ENCODE measurements at regions not wholly inside any gene's neighbourhood (a gene's known extent, or its start where the extent isn't known, plus 50 kb on each side); places are given as distances from the start of the nearest gene placed in this dataset.
"Not testable (repeated sequence)": the region's sequence is repeated elsewhere in the genome, so short reads cannot be mapped to it uniquely, and the experiment has no call there.

DNA sequence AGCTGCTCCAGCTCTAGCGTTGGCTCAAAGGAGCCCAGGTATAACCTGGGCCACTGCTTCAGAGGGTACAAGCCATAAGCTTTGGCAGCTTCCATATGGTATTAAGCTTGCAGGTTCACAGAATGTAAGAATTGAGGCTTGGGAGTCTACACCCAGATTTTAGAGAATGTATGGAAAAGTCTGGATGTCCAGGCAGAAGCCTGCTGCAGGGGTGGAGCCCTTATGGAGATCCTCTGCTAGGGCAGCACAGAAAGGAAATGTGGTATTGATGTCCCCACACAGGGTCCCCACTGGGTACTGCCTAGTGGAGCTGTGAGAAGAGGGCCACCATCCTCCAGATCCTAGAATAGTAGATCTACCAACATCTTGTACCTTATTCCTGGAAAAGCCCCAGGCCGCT, 626.9 kb downstream of the MAT2B start:
- ATAC-seq (no peak), DNase-seq (no peak)
- H3K36me3 ChIP-seq: no peaks in the 10 kb centered on the region
- H3K4me1 ChIP-seq: no peaks in the 10 kb centered on the region
- TF ChIP-seq, protein P1, sequence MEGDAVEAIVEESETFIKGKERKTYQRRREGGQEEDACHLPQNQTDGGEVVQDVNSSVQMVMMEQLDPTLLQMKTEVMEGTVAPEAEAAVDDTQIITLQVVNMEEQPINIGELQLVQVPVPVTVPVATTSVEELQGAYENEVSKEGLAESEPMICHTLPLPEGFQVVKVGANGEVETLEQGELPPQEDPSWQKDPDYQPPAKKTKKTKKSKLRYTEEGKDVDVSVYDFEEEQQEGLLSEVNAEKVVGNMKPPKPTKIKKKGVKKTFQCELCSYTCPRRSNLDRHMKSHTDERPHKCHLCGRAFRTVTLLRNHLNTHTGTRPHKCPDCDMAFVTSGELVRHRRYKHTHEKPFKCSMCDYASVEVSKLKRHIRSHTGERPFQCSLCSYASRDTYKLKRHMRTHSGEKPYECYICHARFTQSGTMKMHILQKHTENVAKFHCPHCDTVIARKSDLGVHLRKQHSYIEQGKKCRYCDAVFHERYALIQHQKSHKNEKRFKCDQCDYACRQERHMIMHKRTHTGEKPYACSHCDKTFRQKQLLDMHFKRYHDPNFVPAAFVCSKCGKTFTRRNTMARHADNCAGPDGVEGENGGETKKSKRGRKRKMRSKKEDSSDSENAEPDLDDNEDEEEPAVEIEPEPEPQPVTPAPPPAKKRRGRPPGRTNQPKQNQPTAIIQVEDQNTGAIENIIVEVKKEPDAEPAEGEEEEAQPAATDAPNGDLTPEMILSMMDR (IDR thresholded peaks at IDR 0.05): no peak
- no peaks in the 10 kb centered on the region for H3K27me3 ChIP-seq
- H3K27ac ChIP-seq: no peak overlapping the region
- no peak overlapping the region for H3K4me3 ChIP-seq
- intact Hi-C loops (cut with DNase I): no loop called here
- no peaks in the 10 kb centered on the region for H3K9me3 ChIP-seq

DNA sequence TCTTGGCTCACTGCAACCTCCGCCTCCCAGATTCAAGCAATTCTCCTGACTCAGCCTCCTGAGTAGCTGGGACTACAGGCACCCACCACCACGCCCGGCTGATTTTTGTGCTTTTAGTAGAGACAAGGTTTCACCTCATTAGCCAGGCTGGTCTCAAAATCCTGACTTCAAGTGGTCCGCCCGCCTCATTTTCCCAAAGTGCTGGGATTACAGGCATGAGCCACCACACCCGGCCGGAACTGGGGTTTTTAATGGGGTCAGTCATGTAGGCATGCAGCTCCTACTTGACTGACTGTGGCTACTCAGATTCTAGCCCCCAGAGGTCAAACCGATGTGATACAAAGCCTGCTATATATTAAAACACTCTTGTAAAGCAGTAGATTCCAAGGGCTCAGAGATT, 631.7 kb downstream of the MAT2B start:
- TF ChIP-seq, protein P1 (IDR thresholded peaks at IDR 0.05): no peak
- Histone ChIP-seq H3K9me3 (no peaks in the 10 kb centered on the region), H3K4me3 (no peak overlapping the region), H3K4me1 (no peaks in the 10 kb centered on the region), H3K27ac (no peak overlapping the region), H3K36me3 (no peaks in the 10 kb centered on the region), H3K27me3 (no peaks in the 10 kb centered on the region)
- ATAC-seq (no peak), DNase-seq (no peak)
- intact Hi-C loops (cut with DNase I): no loop called here

DNA sequence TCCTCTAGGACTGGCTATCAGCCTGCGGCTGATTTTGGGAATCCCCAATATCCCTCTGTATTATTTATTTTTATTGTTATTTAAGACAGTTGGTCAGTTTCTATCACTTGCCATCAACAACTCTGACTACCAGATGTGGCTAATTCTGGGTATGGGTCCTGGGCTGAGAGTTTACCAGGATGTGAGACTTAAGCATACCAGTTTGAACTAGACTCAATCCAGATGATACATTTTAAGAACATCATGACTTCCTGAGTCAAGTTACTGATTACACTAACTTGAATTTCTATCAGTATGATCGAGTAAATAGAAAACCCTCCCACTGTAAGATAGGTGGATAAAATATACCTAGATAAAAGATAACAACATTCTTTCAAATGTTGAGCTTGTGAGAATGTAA, 634.0 kb downstream of the MAT2B start:
- H3K4me1 ChIP-seq: no peaks in the 10 kb centered on the region
- no peaks in the 10 kb centered on the region for H3K27me3 ChIP-seq
- H3K36me3 ChIP-seq: no peaks in the 10 kb centered on the region
- H3K4me3 ChIP-seq: no peak overlapping the region
- H3K9me3 ChIP-seq: no peaks in the 10 kb centered on the region
- ATAC-seq (no peak), DNase-seq (no peak)
- no peak overlapping the region for H3K27ac ChIP-seq
- intact Hi-C loops (cut with DNase I): no loop called here
- TF ChIP-seq, protein P1 (IDR thresholded peaks at IDR 0.05): no peak

DNA sequence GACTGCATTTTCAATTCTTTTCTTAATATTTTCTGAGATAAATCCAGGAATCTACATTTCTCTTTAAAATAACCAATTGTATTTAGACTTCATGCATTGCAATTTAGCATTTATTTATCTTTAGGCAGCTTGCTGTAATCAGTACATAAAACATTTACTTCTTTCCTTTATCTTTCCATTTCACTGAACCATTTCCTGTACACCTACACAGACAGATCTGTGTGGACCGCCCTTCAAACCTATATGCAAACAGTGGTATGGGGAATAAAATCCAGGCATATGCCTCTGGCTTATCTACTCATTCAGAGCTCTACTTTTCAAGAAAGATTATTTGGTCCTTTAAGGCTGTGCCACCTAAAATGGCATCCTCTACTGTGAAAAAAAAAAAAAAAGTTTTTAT, 640.0 kb downstream of the MAT2B start:
- intact Hi-C loops (cut with DNase I): no loop called here
- Histone ChIP-seq H3K4me1 (no peaks in the 10 kb centered on the region), H3K27ac (no peak overlapping the region), H3K36me3 (no peaks in the 10 kb centered on the region), H3K9me3 (no peaks in the 10 kb centered on the region), H3K27me3 (no peaks in the 10 kb centered on the region), H3K4me3 (no peak overlapping the region)
- DNase-seq (no peak), ATAC-seq (no peak)
- TF ChIP-seq, protein P1 (IDR thresholded peaks at IDR 0.05): no peak

DNA sequence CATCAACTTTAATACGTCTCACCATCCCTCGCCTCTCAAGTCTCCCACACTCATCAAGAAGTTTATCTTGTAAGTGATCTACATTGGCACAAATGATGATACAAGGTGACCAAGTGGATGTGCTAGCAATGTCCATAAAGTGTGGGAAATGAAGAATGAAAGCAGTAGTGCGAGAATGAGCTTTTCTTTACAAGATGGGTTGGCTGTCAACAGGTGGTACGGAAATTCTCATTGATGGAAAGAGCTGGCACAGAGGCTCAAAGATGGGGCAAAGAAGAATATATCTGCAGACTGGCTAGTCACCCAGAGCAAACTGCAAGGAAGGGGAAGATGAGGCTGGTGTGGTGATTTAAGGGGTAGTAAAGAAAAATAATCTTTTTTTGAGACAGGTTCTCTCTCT, 640.8 kb downstream of the MAT2B start:
- H3K36me3 ChIP-seq: no peaks in the 10 kb centered on the region
- intact Hi-C loops (cut with DNase I): no loop called here
- ATAC-seq: no peak
- H3K27ac ChIP-seq: no peak overlapping the region
- no peaks in the 10 kb centered on the region for H3K27me3 ChIP-seq
- no peaks in the 10 kb centered on the region for H3K9me3 ChIP-seq
- DNase-seq: no peak
- H3K4me1 ChIP-seq: no peaks in the 10 kb centered on the region
- TF ChIP-seq, protein P1 (IDR thresholded peaks at IDR 0.05): no peak
- H3K4me3 ChIP-seq: no peak overlapping the region

DNA sequence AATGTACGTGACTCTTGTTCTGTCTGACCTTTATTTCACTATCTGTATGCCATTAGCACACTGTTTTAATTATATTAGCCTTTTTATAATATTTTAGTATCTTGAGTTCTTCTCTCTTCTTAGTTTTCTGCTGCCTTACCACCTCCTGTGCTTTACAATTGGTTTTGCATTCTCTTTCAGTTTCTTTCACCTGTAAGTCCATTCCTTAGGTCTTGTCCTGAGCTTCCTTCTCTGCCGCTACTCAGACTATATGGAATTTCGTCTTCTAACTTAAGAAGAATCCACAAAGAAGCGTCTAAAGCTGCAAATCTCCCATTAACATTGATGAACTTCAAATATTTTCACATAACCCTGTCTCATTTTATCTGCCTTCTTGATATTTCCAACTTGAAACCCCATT, 642.9 kb downstream of the MAT2B start:
- DNase-seq (no peak), ATAC-seq (no peak)
- intact Hi-C loops (cut with DNase I): no loop called here
- Histone ChIP-seq H3K27me3 (no peaks in the 10 kb centered on the region), H3K9me3 (no peaks in the 10 kb centered on the region), H3K4me1 (no peaks in the 10 kb centered on the region), H3K4me3 (no peak overlapping the region), H3K27ac (no peak overlapping the region), H3K36me3 (no peaks in the 10 kb centered on the region)
- TF ChIP-seq, protein P1 (IDR thresholded peaks at IDR 0.05): no peak

GRCh38 chr5:164152539-164152938, 647.1 kb downstream of the MAT2B start:
- H3K27me3 ChIP-seq; H3K4me3 ChIP-seq; H3K4me1 ChIP-seq; ATAC-seq; intact Hi-C loops (cut with DNase I); H3K36me3 ChIP-seq; H3K9me3 ChIP-seq; DNase-seq; H3K27ac ChIP-seq: not testable (repeated sequence)

All from upper lobe of right lung (tissue), 1 donor.